ENCODE measurements at regions not wholly inside any gene's neighbourhood (a gene's known extent, or its start where the extent isn't known, plus 50 kb on each side); places are given as distances from the start of the nearest gene placed in this dataset.

GRCh38 chr2:157190151-157190550, 67.4 kb upstream of the GALNT5 start:
- no peak overlapping the region for H2BK5ac ChIP-seq (ENCODE audit: low read depth, low read length, poor library complexity, severe bottlenecking)
- H2AFZ ChIP-seq (ENCODE audit: low read depth, low read length): no peak overlapping the region
- no peaks in the 10 kb centered on the region for H3K27me3 ChIP-seq (ENCODE audit: control insufficient read depth in 1 of 2, insufficient read depth in 1 of 2, low read length in 2 of 2)
- H2BK15ac ChIP-seq (ENCODE audit: low read depth, poor library complexity, severe bottlenecking): no peak overlapping the region
- H3K9ac ChIP-seq (ENCODE audit: low read length): no peak overlapping the region
- H2AK5ac ChIP-seq (ENCODE audit: low read length, severe bottlenecking): no peak overlapping the region
- 19% methylated on average over 3 of the region's 4 CpGs for WGBS
- H3K9me3 ChIP-seq (ENCODE audit: control insufficient read depth, low read length): no peaks in the 10 kb centered on the region
- H3K14ac ChIP-seq (ENCODE audit: low read length in 2 of 2): no peak overlapping the region
- H3K4ac ChIP-seq (ENCODE audit: low read depth in 1 of 2, low read length in 2 of 2): no peak overlapping the region
- H3K18ac ChIP-seq (ENCODE audit: low read depth in 1 of 2, low read length in 2 of 2): no peak overlapping the region
- H4K8ac ChIP-seq (ENCODE audit: low read length): no peak overlapping the region
- H3K79me1 ChIP-seq (replicated peaks; ENCODE audit: low read length, poor library complexity, severe bottlenecking): no peaks in the 10 kb centered on the region
- no peak overlapping the region for H2BK12ac ChIP-seq (ENCODE audit: low read length in 2 of 2)
- no peak overlapping the region for H3K23ac ChIP-seq (ENCODE audit: low read length in 2 of 2)
- no peak overlapping the region for H3K4me2 ChIP-seq (ENCODE audit: low read length, poor library complexity, severe bottlenecking)
- H3K4me3 ChIP-seq (ENCODE audit: insufficient read depth in 1 of 2, low read depth in 1 of 2, low read length in 2 of 2): no peak overlapping the region
- DNase-seq: peak; percentile 73
- H4K91ac ChIP-seq (ENCODE audit: low read length): no peak overlapping the region
- H2BK120ac ChIP-seq (ENCODE audit: low read depth, low read length): no peak overlapping the region
- peak overlapping the region; percentile 37 for H3K27ac ChIP-seq (ENCODE audit: low read length, poor library complexity, severe bottlenecking)
- no peaks in the 10 kb centered on the region for H3K4me1 ChIP-seq (ENCODE audit: control insufficient read depth, insufficient read depth, low read depth, low read length)
- H3K36me3 ChIP-seq (ENCODE audit: control insufficient read depth in 1 of 2, insufficient read depth in 2 of 2, low read depth in 1 of 2, low read length in 2 of 2): no peaks in the 10 kb centered on the region

GRCh38 chr2:157191186-157191585, 66.3 kb upstream of the GALNT5 start:
- no peak overlapping the region for H3K27ac ChIP-seq (ENCODE audit: low read length, poor library complexity, severe bottlenecking)
- no peaks in the 10 kb centered on the region for H3K36me3 ChIP-seq (ENCODE audit: control insufficient read depth in 1 of 2, insufficient read depth in 2 of 2, low read depth in 1 of 2, low read length in 2 of 2)
- H4K8ac ChIP-seq (ENCODE audit: low read length): no peak overlapping the region
- DNase-seq: no peak
- H4K91ac ChIP-seq (ENCODE audit: low read length): no peak overlapping the region
- no peak overlapping the region for H3K4me3 ChIP-seq (ENCODE audit: insufficient read depth in 1 of 2, low read depth in 1 of 2, low read length in 2 of 2)
- H2BK120ac ChIP-seq (ENCODE audit: low read depth, low read length): no peak overlapping the region
- no peak overlapping the region for H3K14ac ChIP-seq (ENCODE audit: low read length in 2 of 2)
- no peak overlapping the region for H2BK5ac ChIP-seq (ENCODE audit: low read depth, low read length, poor library complexity, severe bottlenecking)
- H3K79me1 ChIP-seq (replicated peaks; ENCODE audit: low read length, poor library complexity, severe bottlenecking): no peaks in the 10 kb centered on the region
- peak overlapping the region; percentile 80 for H2BK15ac ChIP-seq (ENCODE audit: low read depth, poor library complexity, severe bottlenecking)
- no peak overlapping the region for H2AFZ ChIP-seq (ENCODE audit: low read depth, low read length)
- H3K4me2 ChIP-seq (ENCODE audit: low read length, poor library complexity, severe bottlenecking): no peak overlapping the region
- no peaks in the 10 kb centered on the region for H3K4me1 ChIP-seq (ENCODE audit: control insufficient read depth, insufficient read depth, low read depth, low read length)
- no peak overlapping the region for H3K4ac ChIP-seq (ENCODE audit: low read depth in 1 of 2, low read length in 2 of 2)
- no peak overlapping the region for H2BK12ac ChIP-seq (ENCODE audit: low read length in 2 of 2)
- H3K18ac ChIP-seq (ENCODE audit: low read depth in 1 of 2, low read length in 2 of 2): no peak overlapping the region
- H3K9ac ChIP-seq (ENCODE audit: low read length): no peak overlapping the region
- 95% methylated on average over 1 of the region's 2 CpGs for WGBS
- H3K9me3 ChIP-seq (ENCODE audit: control insufficient read depth, low read length): no peaks in the 10 kb centered on the region
- no peaks in the 10 kb centered on the region for H3K27me3 ChIP-seq (ENCODE audit: control insufficient read depth in 1 of 2, insufficient read depth in 1 of 2, low read length in 2 of 2)
- H2AK5ac ChIP-seq (ENCODE audit: low read length, severe bottlenecking): no peak overlapping the region
- no peak overlapping the region for H3K23ac ChIP-seq (ENCODE audit: low read length in 2 of 2)

- no peak overlapping the region for H3K9ac ChIP-seq (ENCODE audit: low read length)
- no peak overlapping the region for H2BK120ac ChIP-seq (ENCODE audit: low read depth, low read length)
- no peaks in the 10 kb centered on the region for H3K9me3 ChIP-seq (ENCODE audit: control insufficient read depth, low read length)
- no peak overlapping the region for H2BK12ac ChIP-seq (ENCODE audit: low read length in 2 of 2)
- H3K18ac ChIP-seq (ENCODE audit: low read depth in 1 of 2, low read length in 2 of 2): no peak overlapping the region
- no peak overlapping the region for H3K14ac ChIP-seq (ENCODE audit: low read length in 2 of 2)
- no peak overlapping the region for H4K8ac ChIP-seq (ENCODE audit: low read length)
- H3K4me1 ChIP-seq (ENCODE audit: control insufficient read depth, insufficient read depth, low read depth, low read length): no peaks in the 10 kb centered on the region
- H4K91ac ChIP-seq (ENCODE audit: low read length): no peak overlapping the region
- no peak overlapping the region for H3K4me3 ChIP-seq (ENCODE audit: insufficient read depth in 1 of 2, low read depth in 1 of 2, low read length in 2 of 2)
- no peaks in the 10 kb centered on the region for H3K36me3 ChIP-seq (ENCODE audit: control insufficient read depth in 1 of 2, insufficient read depth in 2 of 2, low read depth in 1 of 2, low read length in 2 of 2)
- no peak overlapping the region for H3K4ac ChIP-seq (ENCODE audit: low read depth in 1 of 2, low read length in 2 of 2)
- no peak overlapping the region for H3K23ac ChIP-seq (ENCODE audit: low read length in 2 of 2)
- no peak overlapping the region for H2AK5ac ChIP-seq (ENCODE audit: low read length, severe bottlenecking)
- WGBS: 99% methylated on average over 3 of the region's 8 CpGs
- H3K4me2 ChIP-seq (ENCODE audit: low read length, poor library complexity, severe bottlenecking): no peak overlapping the region
- no peaks in the 10 kb centered on the region for H3K27me3 ChIP-seq (ENCODE audit: control insufficient read depth in 1 of 2, insufficient read depth in 1 of 2, low read length in 2 of 2)
- no peak overlapping the region for H2AFZ ChIP-seq (ENCODE audit: low read depth, low read length)
- no peaks in the 10 kb centered on the region for H3K79me1 ChIP-seq (replicated peaks; ENCODE audit: low read length, poor library complexity, severe bottlenecking)
- no peak overlapping the region for H3K27ac ChIP-seq (ENCODE audit: low read length, poor library complexity, severe bottlenecking)
- H2BK5ac ChIP-seq (ENCODE audit: low read depth, low read length, poor library complexity, severe bottlenecking): no peak overlapping the region
- H2BK15ac ChIP-seq (ENCODE audit: low read depth, poor library complexity, severe bottlenecking): no peak overlapping the region
- no peak for DNase-seq
These were observed 64.8 kb upstream of the GALNT5 start for GRCh38 chr2:157192445-157193423.

- Histone ChIP-seq H2AFZ (ENCODE audit: low read depth, low read length) (no peak overlapping the region), H3K23ac (ENCODE audit: low read length in 2 of 2) (no peak overlapping the region), H3K4ac (ENCODE audit: low read depth in 1 of 2, low read length in 2 of 2) (no peak overlapping the region), H2BK15ac (ENCODE audit: low read depth, poor library complexity, severe bottlenecking) (no peak overlapping the region), H4K8ac (ENCODE audit: low read length) (no peak overlapping the region), H3K18ac (ENCODE audit: low read depth in 1 of 2, low read length in 2 of 2) (no peak overlapping the region), H4K91ac (ENCODE audit: low read length) (no peak overlapping the region), H2AK5ac (ENCODE audit: low read length, severe bottlenecking) (no peak overlapping the region), H3K9ac (ENCODE audit: low read length) (peak overlapping the region; percentile 55), H3K4me2 (ENCODE audit: low read length, poor library complexity, severe bottlenecking) (no peak overlapping the region), H3K36me3 (ENCODE audit: control insufficient read depth in 1 of 2, insufficient read depth in 2 of 2, low read depth in 1 of 2, low read length in 2 of 2) (no peaks in the 10 kb centered on the region), H2BK5ac (ENCODE audit: low read depth, low read length, poor library complexity, severe bottlenecking) (no peak overlapping the region), H3K14ac (ENCODE audit: low read length in 2 of 2) (no peak overlapping the region), H3K4me1 (ENCODE audit: control insufficient read depth, insufficient read depth, low read depth, low read length) (no peaks in the 10 kb centered on the region), H3K27ac (ENCODE audit: low read length, poor library complexity, severe bottlenecking) (no peak overlapping the region), H3K79me1 (replicated peaks; ENCODE audit: low read length, poor library complexity, severe bottlenecking) (no peaks in the 10 kb centered on the region), H3K27me3 (ENCODE audit: control insufficient read depth in 1 of 2, insufficient read depth in 1 of 2, low read length in 2 of 2) (no peaks in the 10 kb centered on the region), H2BK12ac (ENCODE audit: low read length in 2 of 2) (no peak overlapping the region), H3K9me3 (ENCODE audit: control insufficient read depth, low read length) (no peaks in the 10 kb centered on the region), H3K4me3 (ENCODE audit: insufficient read depth in 1 of 2, low read depth in 1 of 2, low read length in 2 of 2) (no peak overlapping the region), H2BK120ac (ENCODE audit: low read depth, low read length) (no peak overlapping the region)
- no peak for DNase-seq
These were observed 64.0 kb upstream of the GALNT5 start for GRCh38 chr2:157193461-157193860.
